Vagina (tissue), 2 donors: ENCODE measurements at regions not wholly inside any gene's neighbourhood (a gene's known extent, or its start where the extent isn't known, plus 50 kb on each side); places are given as distances from the start of the nearest gene placed in this dataset.

Experiments
- DNase-seq, 2 donors: peaks; one replicate each; pipeline ENCODE4 v3.0.0-alpha.2; 2017; ENCODE audit errors: extremely low spot score in 2 of 2
- H3K27ac ChIP-seq: fragments of 200-600 bp; sonication (generic); one replicate; pipeline ENCODE4 v1.5.1; 2019
- H3K27me3 ChIP-seq: fragments of 200-600 bp; sonication (generic); one replicate; pipeline ENCODE4 v1.5.1; 2019
- H3K36me3 ChIP-seq, 2 donors: fragments of 200-600 bp; sonication (generic); one replicate each; pipeline ENCODE4 v1.5.1; 2017 to 2019
- H3K4me1 ChIP-seq: fragments of 200-600 bp; sonication (generic); one replicate; pipeline ENCODE4 v1.5.1; 2019
- H3K4me3 ChIP-seq, 2 donors: fragments of 200-600 bp; sonication (generic); 1 replicate in 1 of 2; 2 replicates in 1 of 2; pipeline ENCODE4 v1.5.1; 2016 to 2019
- H3K9me3 ChIP-seq: fragments of 200-600 bp; sonication (generic); one replicate; pipeline ENCODE4 v1.5.1; 2019
- CTCF ChIP-seq, 3 experiments: fragments of 450-650 bp in 2 of 3; fragments of 200-600 bp in 1 of 3; sonication (generic) in 1 of 3; IDR thresholded peaks; one replicate each; pipeline ENCODE4 v1.5.1; 2017 to 2019; ENCODE audit warnings: antibody characterized with exemption in 3 of 3, mild to moderate bottlenecking in 2 of 3, moderate library complexity in 2 of 3
- POLR2A ChIP-seq, 2 donors: fragments of 450-650 bp; IDR thresholded peaks; one replicate each; pipeline ENCODE4 v1.6.1; 2017; ENCODE audit warnings: antibody characterized with exemption in 2 of 2, mild to moderate bottlenecking in 2 of 2, moderate library complexity in 2 of 2
- POLR2AphosphoS5 ChIP-seq, 2 donors: sonication (generic); formaldehyde crosslinking; IDR thresholded peaks; one replicate each; pipeline ENCODE4 v1.9.0; 2017; ENCODE audit warnings: antibody characterized with exemption in 2 of 2, mild to moderate bottlenecking in 2 of 2, low read depth in 1 of 2; ENCODE audit not compliant: insufficient read depth in 1 of 2
- intact Hi-C: fragments of 100-400 bp; cut with DNase I; formaldehyde crosslinking; loops from one replicate; pipeline ENCODE4 v1.15.1; 2023

- Histone ChIP-seq H3K36me3 (no peaks in the 10 kb centered on the region), H3K4me1 (no peaks in the 10 kb centered on the region), H3K4me3 (no peak overlapping the region), H3K27me3 (no peaks in the 10 kb centered on the region), H3K9me3 (no peaks in the 10 kb centered on the region), H3K27ac (no peak overlapping the region)
- TF ChIP-seq CTCF (IDR thresholded peaks at IDR 0.05) (no peak), POLR2AphosphoS5 (IDR thresholded peaks at IDR 0.05; ENCODE audit: insufficient read depth in 1 of 2, low read depth in 1 of 2) (no peak), POLR2A (IDR thresholded peaks at IDR 0.05) (no peak)
- intact Hi-C loops: no loop called here
- DNase-seq: no peak
Measured at GRCh38 chr9:116027951-116028350, 125.6 kb upstream of the PAPPA start.

- Histone ChIP-seq H3K27ac (no peak overlapping the region), H3K4me3 (no peak overlapping the region), H3K27me3 (no peaks in the 10 kb centered on the region), H3K36me3 (no peaks in the 10 kb centered on the region), H3K9me3 (no peaks in the 10 kb centered on the region), H3K4me1 (no peaks in the 10 kb centered on the region)
- no peak for TF ChIP-seq CTCF (IDR thresholded peaks at IDR 0.05)
- TF ChIP-seq POLR2A (IDR thresholded peaks at IDR 0.05): no peak
- no peak for TF ChIP-seq POLR2AphosphoS5 (IDR thresholded peaks at IDR 0.05; ENCODE audit: insufficient read depth in 1 of 2, low read depth in 1 of 2)
- no peak for DNase-seq
- intact Hi-C loops: no loop called here
Measured at GRCh38 chr9:116030517-116030916, 123.1 kb upstream of the PAPPA start.

GRCh38 chr9:116032683-116033440 is 120.7 kb upstream of the PAPPA start:
- intact Hi-C loops: no loop called here
- Histone ChIP-seq H3K4me1 (no peaks in the 10 kb centered on the region), H3K36me3 (no peaks in the 10 kb centered on the region), H3K27me3 (no peaks in the 10 kb centered on the region), H3K9me3 (no peaks in the 10 kb centered on the region), H3K4me3 (no peak overlapping the region), H3K27ac (no peak overlapping the region)
- no peak for DNase-seq
- TF ChIP-seq POLR2A (IDR thresholded peaks at IDR 0.05) (no peak), POLR2AphosphoS5 (IDR thresholded peaks at IDR 0.05; ENCODE audit: insufficient read depth in 1 of 2, low read depth in 1 of 2) (no peak), CTCF (IDR thresholded peaks at IDR 0.05) (no peak)

- no peak for TF ChIP-seq POLR2A (IDR thresholded peaks at IDR 0.05)
- no peak for TF ChIP-seq POLR2AphosphoS5 (IDR thresholded peaks at IDR 0.05; ENCODE audit: insufficient read depth in 1 of 2, low read depth in 1 of 2)
- no peak for TF ChIP-seq CTCF (IDR thresholded peaks at IDR 0.05)
- intact Hi-C loops: no loop called here
Measured at GRCh38 chr9:116039312-116039711, 114.3 kb upstream of the PAPPA start.

GRCh38 chr9:116039893-116040292 is 113.7 kb upstream of the PAPPA start:
- Histone ChIP-seq H3K36me3 (no peaks in the 10 kb centered on the region), H3K27me3 (no peaks in the 10 kb centered on the region), H3K27ac (no peak overlapping the region), H3K4me3 (no peak overlapping the region), H3K9me3 (no peaks in the 10 kb centered on the region), H3K4me1 (no peaks in the 10 kb centered on the region)
- no peak for DNase-seq
- TF ChIP-seq CTCF (IDR thresholded peaks at IDR 0.05) (no peak), POLR2AphosphoS5 (IDR thresholded peaks at IDR 0.05; ENCODE audit: insufficient read depth in 1 of 2, low read depth in 1 of 2) (no peak), POLR2A (IDR thresholded peaks at IDR 0.05) (no peak)
- intact Hi-C loops: no loop called here

More at GRCh38 chr9:116039312-116039711, 114.3 kb upstream of the PAPPA start:
- no peaks in the 10 kb centered on the region for H3K9me3 ChIP-seq
- H3K36me3 ChIP-seq: no peaks in the 10 kb centered on the region
- no peaks in the 10 kb centered on the region for H3K27me3 ChIP-seq
- no peaks in the 10 kb centered on the region for H3K4me1 ChIP-seq
- DNase-seq: no peak
- H3K27ac ChIP-seq: no peak overlapping the region
- no peak overlapping the region for H3K4me3 ChIP-seq
